NCI-H526 treated with DMSO at 0.1 percent for 48 hours (cell line): ENCODE measurements at regions not wholly inside any gene's neighbourhood (a gene's known extent, or its start where the extent isn't known, plus 50 kb on each side); places are given as distances from the start of the nearest gene placed in this dataset.
A peak's percentile ranks its signal among the peaks of the same experiment; 100 is the strongest.

Experiments used
- DNase-seq: peaks from one replicate; lab custom pipeline; 2025; lab: John Stamatoyannopoulos, UW

GRCh38 chr17:52389632-52390031, 231.1 kb upstream of the CA10 start:
- no peak for DNase-seq

- no peak for DNase-seq
Measured at GRCh38 chr17:52388941-52389340, 230.4 kb upstream of the CA10 start.

- no peak for DNase-seq
Measured at GRCh38 chr17:52384695-52385094, 226.2 kb upstream of the CA10 start.

GRCh38 chr17:52383493-52384100, 225.1 kb upstream of the CA10 start:
- DNase-seq: peak; percentile 37

- no peak for DNase-seq
Measured at GRCh38 chr17:52378860-52379259, 220.3 kb upstream of the CA10 start.

- no peak for DNase-seq
Measured at GRCh38 chr17:52376137-52376536, 217.6 kb upstream of the CA10 start.

DNA sequence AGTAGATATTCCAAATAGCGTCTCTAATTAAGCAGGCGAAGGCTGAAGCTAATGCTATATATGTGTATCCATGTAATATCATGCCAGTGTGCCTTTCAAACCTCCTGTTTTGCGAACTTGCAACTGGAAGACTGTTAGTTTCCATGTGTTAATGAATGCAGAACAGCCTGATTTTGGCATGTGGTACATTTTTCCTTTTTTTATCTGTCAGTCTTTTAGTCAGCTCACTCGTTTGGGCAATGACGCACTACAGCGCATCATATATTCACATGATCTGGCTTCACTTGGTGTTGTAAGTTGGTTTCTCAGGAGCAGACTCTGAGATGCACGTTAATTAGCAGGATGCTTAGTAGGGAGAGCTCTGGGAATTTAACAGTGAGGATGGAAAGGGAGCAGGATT, 210.4 kb upstream of the CA10 start:
- no peak for DNase-seq

DNA sequence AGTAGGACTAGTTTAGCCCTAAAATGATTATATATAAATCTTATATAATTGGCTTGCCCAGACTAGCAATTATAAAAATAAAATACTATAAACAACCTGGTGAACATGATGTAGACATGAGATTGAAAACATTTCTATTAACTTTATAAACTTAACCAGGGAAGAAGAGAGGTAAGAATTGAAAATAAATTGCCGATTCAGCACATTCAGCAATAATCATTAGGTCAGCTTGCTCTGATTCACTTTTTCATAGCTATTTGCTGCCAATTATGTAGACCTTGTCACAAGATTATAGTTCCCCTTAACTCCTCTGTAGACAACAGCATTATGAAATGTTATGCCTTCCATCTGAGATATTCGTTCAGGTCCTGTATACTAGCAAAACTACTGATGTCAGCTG, 199.3 kb upstream of the CA10 start:
- no peak for DNase-seq

DNA sequence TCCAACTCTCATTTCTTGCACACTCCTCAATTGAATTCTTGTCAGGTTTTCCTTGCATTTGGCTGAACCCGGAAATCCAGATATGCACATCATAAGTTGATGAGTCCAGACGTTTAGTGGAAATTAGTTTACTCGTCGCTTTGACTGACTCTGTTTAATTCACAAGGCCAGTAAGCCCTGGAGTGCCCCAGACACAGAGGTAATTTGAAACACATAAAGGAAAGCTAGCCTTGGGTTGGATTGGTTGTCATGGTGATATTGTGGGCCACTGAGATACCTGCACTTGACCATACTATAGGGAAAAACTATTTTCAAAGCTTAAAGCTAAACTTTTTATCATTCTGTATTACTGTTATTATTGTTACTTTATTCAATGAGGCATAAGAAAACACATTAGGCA, 178.3 kb upstream of the CA10 start:
- DNase-seq: no peak

DNA sequence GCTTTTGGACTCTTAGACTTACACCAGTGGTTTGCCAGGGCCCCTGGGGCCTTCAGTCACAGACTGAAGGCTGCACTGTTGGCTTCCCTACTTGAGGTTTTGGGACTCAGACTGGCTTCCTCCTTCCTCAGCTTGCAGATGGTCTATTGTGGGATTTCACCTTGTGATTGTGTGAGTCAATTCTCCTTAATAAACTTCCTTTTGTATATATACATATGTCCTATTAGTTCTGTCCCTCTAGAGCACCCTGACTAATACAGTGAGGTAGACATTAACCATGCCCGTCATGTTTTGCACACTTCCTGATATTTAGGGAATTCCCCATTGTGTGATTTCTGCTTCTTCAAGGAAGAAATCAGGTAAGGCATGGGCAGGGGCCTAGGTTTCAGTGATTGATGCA, 147.8 kb upstream of the CA10 start:
- no peak for DNase-seq

- DNase-seq: no peak
Measured at GRCh38 chr17:52298881-52299280, 140.4 kb upstream of the CA10 start.

GRCh38 chr17:52297230-52298010, 138.9 kb upstream of the CA10 start:
- no peak for DNase-seq

- no peak for DNase-seq
Measured at GRCh38 chr17:52294301-52294700, 135.8 kb upstream of the CA10 start.

DNA sequence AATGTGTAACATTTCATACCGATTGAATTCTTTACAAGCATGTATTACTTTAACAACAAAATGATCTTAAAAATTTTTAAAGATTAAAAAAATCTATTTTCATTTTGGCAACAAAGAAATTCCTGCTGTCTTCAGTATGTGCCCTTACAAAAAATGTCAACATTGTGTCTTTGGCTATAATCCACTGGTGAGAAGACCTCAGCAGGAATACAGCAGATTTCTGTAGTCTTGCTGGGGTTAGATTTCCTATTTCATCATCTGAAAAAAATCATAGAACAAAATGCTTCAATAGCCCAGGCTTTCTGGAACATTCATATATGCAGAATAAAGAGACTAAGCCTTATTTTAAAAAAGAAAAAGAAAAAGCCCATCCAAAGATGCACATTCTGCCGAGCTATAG, 129.1 kb upstream of the CA10 start:
- no peak for DNase-seq

DNA sequence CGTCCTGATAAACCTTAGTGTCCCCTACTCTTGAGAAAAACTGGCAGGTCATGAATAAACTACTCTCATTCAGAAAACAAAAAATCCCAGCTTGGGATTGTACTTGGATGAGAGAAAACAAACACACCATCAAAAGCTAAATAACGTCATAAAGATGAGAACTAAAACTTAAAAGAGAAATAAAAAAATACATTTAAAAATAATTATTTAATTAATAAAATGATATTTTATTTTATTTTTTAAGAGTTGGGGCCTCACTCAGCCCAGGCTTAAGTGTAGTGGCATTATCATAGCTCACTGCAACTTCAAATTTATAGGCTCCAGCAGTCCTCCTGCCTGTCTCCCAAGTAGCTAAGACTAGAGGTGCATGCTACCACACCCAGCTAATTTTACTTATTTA, 125.4 kb upstream of the CA10 start:
- DNase-seq: no peak

GRCh38 chr17:52276381-52277008, 118.0 kb upstream of the CA10 start:
- DNase-seq: no peak

DNA sequence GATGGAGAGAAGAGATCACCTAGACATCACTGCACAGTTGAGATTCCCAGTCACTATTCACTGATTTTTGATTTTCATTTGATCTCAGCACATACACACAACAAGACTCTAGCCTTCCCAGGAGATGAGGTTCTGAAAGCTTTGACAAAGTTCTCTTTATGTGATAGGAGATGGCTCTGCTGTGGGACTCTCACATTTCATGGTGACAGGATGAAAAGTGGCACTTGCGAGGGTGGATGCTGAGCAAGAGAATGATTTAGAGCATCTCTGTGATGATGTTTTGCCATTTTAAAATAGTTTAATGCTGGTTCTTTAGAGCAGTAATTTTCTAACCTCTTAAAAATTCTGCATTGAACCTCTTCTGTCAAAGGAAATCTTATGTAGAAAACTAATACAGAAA, 113.3 kb upstream of the CA10 start:
- DNase-seq: no peak

GRCh38 chr17:52255347-52255746, 96.8 kb upstream of the CA10 start:
- no peak for DNase-seq

DNA sequence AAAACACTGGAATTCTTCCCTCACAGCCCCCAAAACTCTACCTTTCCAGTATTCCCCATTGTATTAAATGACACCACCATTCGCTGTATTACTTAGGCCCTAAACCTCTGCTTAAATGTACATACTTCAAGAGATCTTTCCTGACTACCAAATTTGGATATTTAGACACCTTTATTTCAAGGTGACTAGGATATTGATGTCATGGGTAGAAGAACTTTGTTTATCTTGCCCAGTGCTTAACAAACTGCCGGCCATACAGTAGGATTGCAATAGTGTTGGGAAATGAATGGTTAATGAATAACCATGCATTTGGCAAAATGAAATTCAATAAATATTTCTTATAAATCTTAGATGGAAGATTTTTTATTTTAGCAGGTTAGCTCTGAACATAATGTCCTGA, 86.2 kb upstream of the CA10 start:
- DNase-seq: no peak

GRCh38 chr17:52242268-52242667, 83.8 kb upstream of the CA10 start:
- no peak for DNase-seq

- no peak for DNase-seq
Measured at GRCh38 chr17:52237151-52237550, 78.6 kb upstream of the CA10 start.

GRCh38 chr17:52235516-52235915, 77.0 kb upstream of the CA10 start:
- no peak for DNase-seq

GRCh38 chr17:52233632-52234031, 75.1 kb upstream of the CA10 start:
- DNase-seq: no peak

- DNase-seq: no peak
Measured at GRCh38 chr17:52233176-52233575, 74.7 kb upstream of the CA10 start.
